Astrocyte of the cerebellum (primary cell): ENCODE measurements at regions not wholly inside any gene's neighbourhood (a gene's known extent, or its start where the extent isn't known, plus 50 kb on each side); places are given as distances from the start of the nearest gene placed in this dataset.
A peak's percentile ranks its signal among the peaks of the same experiment; 100 is the strongest.
"Not testable (repeated sequence)": the region's sequence is repeated elsewhere in the genome, so short reads cannot be mapped to it uniquely, and the experiment has no call there.

ENCODE experiments used
- DNase-seq: peaks from one replicate; pipeline ENCODE4 v3.0.0-alpha.2; 2011; ENCODE audit warnings: low read depth
- H3K4me3 ChIP-seq: 2 replicates; pipeline ENCODE4 v1.5.1; 2011; ENCODE audit warnings: mild to moderate bottlenecking, low read depth, low read length, moderate library complexity
- in situ Hi-C: cut with HindIII; loops from 2 replicates; pipeline ENCODE4 v1.10.0; 2017; ENCODE audit warnings: low sequenced_read_pairs
- TF ChIP-seq, protein P1 (sequence below): IDR thresholded peaks from 2 replicates; pipeline ENCODE4 v1.5.1; 2012; ENCODE audit warnings: low read length, low read depth, moderate library complexity, mild to moderate bottlenecking; ENCODE audit errors: missing control alignments

- no peak for DNase-seq
- TF ChIP-seq, protein P1, sequence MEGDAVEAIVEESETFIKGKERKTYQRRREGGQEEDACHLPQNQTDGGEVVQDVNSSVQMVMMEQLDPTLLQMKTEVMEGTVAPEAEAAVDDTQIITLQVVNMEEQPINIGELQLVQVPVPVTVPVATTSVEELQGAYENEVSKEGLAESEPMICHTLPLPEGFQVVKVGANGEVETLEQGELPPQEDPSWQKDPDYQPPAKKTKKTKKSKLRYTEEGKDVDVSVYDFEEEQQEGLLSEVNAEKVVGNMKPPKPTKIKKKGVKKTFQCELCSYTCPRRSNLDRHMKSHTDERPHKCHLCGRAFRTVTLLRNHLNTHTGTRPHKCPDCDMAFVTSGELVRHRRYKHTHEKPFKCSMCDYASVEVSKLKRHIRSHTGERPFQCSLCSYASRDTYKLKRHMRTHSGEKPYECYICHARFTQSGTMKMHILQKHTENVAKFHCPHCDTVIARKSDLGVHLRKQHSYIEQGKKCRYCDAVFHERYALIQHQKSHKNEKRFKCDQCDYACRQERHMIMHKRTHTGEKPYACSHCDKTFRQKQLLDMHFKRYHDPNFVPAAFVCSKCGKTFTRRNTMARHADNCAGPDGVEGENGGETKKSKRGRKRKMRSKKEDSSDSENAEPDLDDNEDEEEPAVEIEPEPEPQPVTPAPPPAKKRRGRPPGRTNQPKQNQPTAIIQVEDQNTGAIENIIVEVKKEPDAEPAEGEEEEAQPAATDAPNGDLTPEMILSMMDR: no peak
- in situ Hi-C loops: no loop called here
- no peak overlapping the region for H3K4me3 ChIP-seq
Observed at GRCh38 chr6:144951730-144952437, 666.7 kb downstream of the UTRN start.

DNA sequence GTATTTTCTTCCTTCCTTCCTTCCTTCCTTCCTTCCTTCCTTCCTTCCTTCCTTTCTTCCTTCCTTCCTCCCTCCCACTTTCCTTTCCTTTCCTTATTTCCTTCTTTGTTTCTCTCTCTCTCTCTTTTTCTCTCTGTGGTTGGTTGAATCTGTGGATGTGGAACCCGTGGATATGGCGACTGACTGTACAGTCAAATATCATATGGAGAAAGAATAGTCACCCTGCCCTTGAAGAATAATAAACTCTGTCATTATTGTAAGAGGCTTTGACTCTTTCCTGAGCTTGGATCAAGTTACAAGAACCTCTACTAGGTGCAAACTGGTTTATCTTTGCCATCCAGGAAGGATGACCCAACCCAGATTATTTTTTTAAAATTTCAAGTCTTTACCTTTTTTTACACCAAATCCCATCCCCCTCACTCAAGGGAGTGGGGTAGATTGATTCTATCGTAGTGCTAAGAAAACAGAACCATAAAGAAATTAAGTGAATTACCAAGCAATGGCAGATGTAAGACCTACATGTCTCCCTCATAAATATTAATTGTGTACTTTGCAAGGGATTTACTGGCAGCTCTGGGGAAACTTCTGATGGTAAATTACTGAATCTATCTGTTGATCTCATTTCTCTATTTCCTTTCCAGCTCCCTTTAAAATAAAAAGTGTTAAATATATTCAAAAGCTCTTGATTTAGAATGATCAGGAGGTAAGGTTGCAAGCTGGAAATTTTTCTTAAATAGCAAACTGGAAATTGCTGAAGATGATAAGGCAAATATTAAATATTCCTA, 667.5 kb downstream of the UTRN start:
- no peak for DNase-seq
- TF ChIP-seq, protein P1: no peak
- no peak overlapping the region for H3K4me3 ChIP-seq
- in situ Hi-C loops: no loop called here

GRCh38 chr6:144953552-144954240, 668.6 kb downstream of the UTRN start:
- no peak overlapping the region for H3K4me3 ChIP-seq
- DNase-seq: peak; percentile 23
- in situ Hi-C loops: no loop called here
- TF ChIP-seq, protein P1: no peak

DNA sequence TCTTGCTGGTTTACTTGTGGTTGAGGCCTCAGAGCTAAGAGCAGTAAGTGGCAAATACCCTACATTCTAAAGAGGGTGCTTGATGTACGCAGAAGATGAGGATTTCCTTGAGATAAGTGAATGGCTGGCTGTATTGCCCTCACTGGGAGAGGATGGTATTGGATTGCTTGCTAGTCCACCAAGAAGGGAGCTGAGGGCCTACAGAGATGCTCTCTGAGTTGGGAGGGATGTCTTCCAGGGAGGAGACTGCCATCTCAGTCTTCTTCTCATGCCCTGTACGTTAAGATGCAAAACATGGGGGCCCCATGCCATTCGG, 669.1 kb downstream of the UTRN start:
- TF ChIP-seq, protein P1: no peak
- no peak for DNase-seq
- in situ Hi-C loops: no loop called here

GRCh38 chr6:144955392-144955791, 670.3 kb downstream of the UTRN start:
- TF ChIP-seq, protein P1: no peak
- DNase-seq: no peak
- H3K4me3 ChIP-seq: no peak overlapping the region
- in situ Hi-C loops: no loop called here

More for the DNA sequence above, 669.1 kb downstream of the UTRN start:
- H3K4me3 ChIP-seq: no peak overlapping the region

DNA sequence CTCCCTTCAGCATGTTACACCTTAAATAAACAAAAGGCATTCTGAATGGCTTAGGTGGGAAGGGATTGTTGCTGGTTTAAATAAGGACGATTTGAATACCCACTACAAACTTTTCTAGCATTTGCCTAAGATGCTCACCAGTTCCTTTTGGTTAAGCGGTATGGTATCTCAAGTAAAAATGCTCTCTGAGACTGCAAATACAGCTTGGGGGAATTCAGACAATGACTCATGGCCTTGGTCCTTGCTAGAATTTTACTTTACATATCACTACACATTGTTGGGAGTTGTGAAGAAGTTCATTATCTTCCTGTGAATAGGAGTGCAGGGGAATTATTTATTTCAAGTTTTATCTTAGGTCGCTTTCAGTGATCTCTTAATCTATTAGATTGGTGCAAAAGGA, 670.7 kb downstream of the UTRN start:
- no peak overlapping the region for H3K4me3 ChIP-seq
- TF ChIP-seq, protein P1: no peak
- in situ Hi-C loops: no loop called here
- DNase-seq: no peak

DNA sequence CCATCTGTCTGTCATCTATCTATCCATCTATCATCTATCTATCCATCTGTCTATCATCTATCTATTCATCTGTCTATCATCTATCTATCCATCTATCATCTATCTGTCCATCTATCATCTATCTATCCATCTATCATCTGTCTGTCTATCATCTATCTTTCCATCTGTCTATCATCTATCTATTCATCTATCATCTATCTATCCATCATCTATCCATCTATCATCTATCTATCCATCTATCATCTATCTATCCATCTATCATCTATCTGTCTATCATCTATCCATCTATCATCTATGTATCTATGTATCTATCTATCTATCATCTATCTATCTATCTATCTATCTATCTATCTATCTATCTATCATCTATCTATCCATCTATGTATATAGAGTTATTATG, 671.6 kb downstream of the UTRN start:
- in situ Hi-C loops, H3K4me3 ChIP-seq, DNase-seq: not testable (repeated sequence)
